Neural cell (in vitro differentiated cells): ENCODE measurements at regions not wholly inside any gene's neighbourhood (a gene's known extent, or its start where the extent isn't known, plus 50 kb on each side); places are given as distances from the start of the nearest gene placed in this dataset.

Source experiments
- H2AFZ ChIP-seq: fragments of 200-600, 300-800 bp; sonication (generic), shearing (Covaris generic); 2 replicates; pipeline ENCODE4 v1.6.0; 2014; ENCODE audit warnings: low read depth, mild to moderate bottlenecking, antibody characterized with exemption, low read length, moderate library complexity
- H3F3A ChIP-seq: fragments of 200-600 bp; shearing (Covaris generic); 2 replicates; pipeline ENCODE4 v1.6.1; 2016; ENCODE audit warnings: mild to moderate bottlenecking, moderate library complexity, mixed read lengths, antibody characterized with exemption, low read length; ENCODE audit not compliant: insufficient read depth, poor library complexity, severe bottlenecking
- H3K27ac ChIP-seq: fragments of 200-600, 300-800 bp; sonication (generic), shearing (Covaris generic); 2 replicates; pipeline ENCODE4 v1.5.1; 2014; ENCODE audit warnings: mild to moderate bottlenecking, low read length, moderate library complexity
- H3K27me3 ChIP-seq: fragments of 300-800, 200-600 bp; sonication (generic), shearing (Covaris generic); 2 replicates; pipeline ENCODE4 v1.6.0; 2014; ENCODE audit warnings: mild to moderate bottlenecking, low read depth, low read length, moderate library complexity; ENCODE audit not compliant: insufficient read depth
- H3K36me3 ChIP-seq: fragments of 300-800, 200-600 bp; sonication (generic), shearing (Covaris generic); 2 replicates; pipeline ENCODE4 v1.5.1; 2014; ENCODE audit warnings: mild to moderate bottlenecking, antibody characterized with exemption, low read length, moderate library complexity; ENCODE audit not compliant: insufficient read depth
- H3K4me2 ChIP-seq: fragments of 300-800, 200-600 bp; sonication (generic), shearing (Covaris generic); 2 replicates; pipeline ENCODE4 v1.6.0; 2014; ENCODE audit warnings: mild to moderate bottlenecking, low read length
- H3K4me3 ChIP-seq: fragments of 300-800, 200-600 bp; sonication (generic), shearing (Covaris generic); 2 replicates; pipeline ENCODE4 v1.5.1; 2014; ENCODE audit warnings: mild to moderate bottlenecking, low read length, moderate library complexity
- H3K79me2 ChIP-seq: fragments of 200-600 bp; shearing (Covaris generic); replicated peaks from 2 replicates; pipeline ENCODE4 v1.6.0; 2014; ENCODE audit warnings: mild to moderate bottlenecking, low read length, moderate library complexity; ENCODE audit not compliant: insufficient read depth
- H3K9ac ChIP-seq: fragments of 300-800, 200-600 bp; sonication (generic), shearing (Covaris generic); 2 replicates; pipeline ENCODE4 v1.6.1; 2016; ENCODE audit warnings: mild to moderate bottlenecking, low read length, mixed read lengths
- H3K9me2 ChIP-seq: fragments of 200-600 bp; shearing (Covaris generic); 2 replicates; pipeline ENCODE4 v1.6.1; 2016; ENCODE audit warnings: mild to moderate bottlenecking, low read length, mixed read lengths; ENCODE audit not compliant: insufficient read depth
- H3K9me3 ChIP-seq: fragments of 200-600, 300-800 bp; sonication (generic), shearing (Covaris generic); 2 replicates; pipeline ENCODE4 v1.6.1; 2016; ENCODE audit warnings: mild to moderate bottlenecking, mixed run types, low read length, moderate library complexity, mixed read lengths
- H4K20me1 ChIP-seq: fragments of 200-600 bp; shearing (Covaris generic); 2 replicates; pipeline ENCODE4 v1.6.1; 2016; ENCODE audit warnings: mild to moderate bottlenecking, mixed run types; ENCODE audit not compliant: insufficient read depth
- CTCF ChIP-seq: fragments of 450-650 bp; IDR thresholded peaks from 2 replicates; pipeline ENCODE4 v1.5.1; 2014; ENCODE audit warnings: antibody characterized with exemption, mild to moderate bottlenecking, moderate library complexity; ENCODE audit not compliant: poor library complexity, severe bottlenecking
- EP300 ChIP-seq: fragments of 450-650 bp; conservative IDR thresholded peaks from 2 replicates; pipeline ENCODE4 v1.6.1; 2014; ENCODE audit warnings: antibody characterized with exemption, mild to moderate bottlenecking, moderate library complexity; ENCODE audit not compliant: poor library complexity, severe bottlenecking
- EZH2 ChIP-seq: fragments of 200-600, 300-800 bp; shearing (Covaris generic), sonication (generic); IDR thresholded peaks from 2 replicates; pipeline ENCODE4 v1.6.1; 2014; ENCODE audit warnings: antibody characterized with exemption, low read length, borderline replicate concordance, mild to moderate bottlenecking; ENCODE audit not compliant: insufficient read depth, poor library complexity, severe bottlenecking
- MXI1 ChIP-seq: fragments of 450-650 bp; conservative IDR thresholded peaks from 2 replicates; pipeline ENCODE4 v1.6.1; 2014; ENCODE audit warnings: antibody characterized with exemption, mild to moderate bottlenecking; ENCODE audit not compliant: poor library complexity, severe bottlenecking
- POLR2AphosphoS5 ChIP-seq: IDR thresholded peaks from 2 replicates; pipeline ENCODE4 v1.6.1; 2012
- RAD21 ChIP-seq: fragments of 450-650 bp; conservative IDR thresholded peaks from 2 replicates; pipeline ENCODE4 v1.6.1; 2014; ENCODE audit warnings: antibody characterized with exemption, mild to moderate bottlenecking, moderate library complexity
- REST ChIP-seq: IDR thresholded peaks from 2 replicates; pipeline ENCODE4 v1.6.1; 2012; ENCODE audit warnings: borderline replicate concordance
- SMC3 ChIP-seq: fragments of 450-650 bp; conservative IDR thresholded peaks from 2 replicates; pipeline ENCODE4 v1.6.1; 2014; ENCODE audit warnings: antibody characterized with exemption, mild to moderate bottlenecking, moderate library complexity; ENCODE audit not compliant: poor library complexity
- TAF1 ChIP-seq: IDR thresholded peaks from 2 replicates; pipeline ENCODE4 v1.6.1; 2012; ENCODE audit warnings: low read depth

DNA sequence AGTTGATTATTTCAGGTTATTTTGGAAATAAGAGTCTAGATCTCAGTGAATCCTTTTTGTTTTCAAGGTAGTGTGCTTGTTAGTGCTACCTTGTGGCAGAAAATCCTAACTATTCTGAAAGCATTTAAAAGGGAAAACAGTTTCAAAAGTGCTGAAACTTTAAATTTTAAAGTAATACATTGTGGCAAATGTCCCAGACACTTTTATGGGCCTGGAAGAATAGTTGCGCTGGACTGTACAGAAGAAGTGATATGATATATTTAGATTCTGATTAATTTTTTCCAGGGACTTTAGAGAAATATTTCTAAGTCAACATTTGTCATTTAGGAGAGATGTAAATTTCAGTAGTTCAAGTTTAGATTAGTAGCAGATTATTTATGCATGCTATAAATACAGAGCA is 96.7 kb upstream of the BMP5 start:
- Histone ChIP-seq H3K79me2 (no peaks in the 10 kb centered on the region), H3K4me2 (no peak overlapping the region), H3K27me3 (no peaks in the 10 kb centered on the region), H3K4me3 (no peak overlapping the region), H3K9me3 (no peaks in the 10 kb centered on the region), H3K36me3 (no peaks in the 10 kb centered on the region), H3K27ac (no peak overlapping the region), H3F3A (no peaks in the 10 kb centered on the region), H3K9me2 (no peaks in the 10 kb centered on the region), H2AFZ (no peak overlapping the region), H3K9ac (no peak overlapping the region), H4K20me1 (no peaks in the 10 kb centered on the region)
- TF ChIP-seq REST, result no peak
- no peak for TF ChIP-seq CTCF
- no peak for TF ChIP-seq TAF1
- TF ChIP-seq MXI1, result no peak
- no peak for TF ChIP-seq SMC3
- TF ChIP-seq POLR2AphosphoS5, result no peak
- no peak for TF ChIP-seq RAD21
- no peak for TF ChIP-seq EZH2
- TF ChIP-seq EP300, result no peak

- H3K9ac ChIP-seq, result no peak overlapping the region
- H3K4me2 ChIP-seq, result no peak overlapping the region
- no peaks in the 10 kb centered on the region for H3K9me3 ChIP-seq
- H3K4me3 ChIP-seq, result no peak overlapping the region
- no peaks in the 10 kb centered on the region for H3K36me3 ChIP-seq
- no peaks in the 10 kb centered on the region for H3K9me2 ChIP-seq
- no peaks in the 10 kb centered on the region for H3K79me2 ChIP-seq
- H3F3A ChIP-seq, result no peaks in the 10 kb centered on the region
- no peaks in the 10 kb centered on the region for H4K20me1 ChIP-seq
- no peaks in the 10 kb centered on the region for H3K27me3 ChIP-seq
- no peak overlapping the region for H3K27ac ChIP-seq
- TF ChIP-seq POLR2AphosphoS5, result no peak
- no peak for TF ChIP-seq EP300
- TF ChIP-seq SMC3, result no peak
- no peak for TF ChIP-seq CTCF
- no peak for TF ChIP-seq REST
- no peak for TF ChIP-seq MXI1
- no peak for TF ChIP-seq EZH2
- no peak for TF ChIP-seq TAF1
- no peak for TF ChIP-seq RAD21
- no peak overlapping the region for H2AFZ ChIP-seq
These were observed 94.1 kb upstream of the BMP5 start for GRCh38 chr6:55969526-55969925.
